ENCODE measurements at regions not wholly inside any gene's neighbourhood (a gene's known extent, or its start where the extent isn't known, plus 50 kb on each side); places are given as distances from the start of the nearest gene placed in this dataset.

DNA sequence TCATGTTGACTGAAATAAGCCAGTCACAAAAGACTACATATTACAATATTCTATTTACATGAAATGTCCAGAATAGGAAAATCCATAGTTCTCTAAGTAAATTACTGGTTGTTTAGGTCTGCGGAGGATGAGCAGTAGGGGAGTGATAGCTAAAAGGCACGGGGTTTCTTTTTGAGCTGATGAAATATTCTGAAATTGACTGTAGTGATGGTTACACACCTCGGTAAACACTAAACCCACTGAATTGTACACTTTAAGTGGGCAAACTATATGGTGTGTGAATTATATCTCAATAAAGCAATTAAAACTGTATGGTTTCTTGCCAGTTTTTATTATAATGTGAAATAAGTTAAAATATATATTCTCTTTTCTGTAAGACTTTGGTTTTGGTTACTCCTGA, 77.7 kb upstream of the TMED7 start:
- TF ChIP-seq, protein P1, sequence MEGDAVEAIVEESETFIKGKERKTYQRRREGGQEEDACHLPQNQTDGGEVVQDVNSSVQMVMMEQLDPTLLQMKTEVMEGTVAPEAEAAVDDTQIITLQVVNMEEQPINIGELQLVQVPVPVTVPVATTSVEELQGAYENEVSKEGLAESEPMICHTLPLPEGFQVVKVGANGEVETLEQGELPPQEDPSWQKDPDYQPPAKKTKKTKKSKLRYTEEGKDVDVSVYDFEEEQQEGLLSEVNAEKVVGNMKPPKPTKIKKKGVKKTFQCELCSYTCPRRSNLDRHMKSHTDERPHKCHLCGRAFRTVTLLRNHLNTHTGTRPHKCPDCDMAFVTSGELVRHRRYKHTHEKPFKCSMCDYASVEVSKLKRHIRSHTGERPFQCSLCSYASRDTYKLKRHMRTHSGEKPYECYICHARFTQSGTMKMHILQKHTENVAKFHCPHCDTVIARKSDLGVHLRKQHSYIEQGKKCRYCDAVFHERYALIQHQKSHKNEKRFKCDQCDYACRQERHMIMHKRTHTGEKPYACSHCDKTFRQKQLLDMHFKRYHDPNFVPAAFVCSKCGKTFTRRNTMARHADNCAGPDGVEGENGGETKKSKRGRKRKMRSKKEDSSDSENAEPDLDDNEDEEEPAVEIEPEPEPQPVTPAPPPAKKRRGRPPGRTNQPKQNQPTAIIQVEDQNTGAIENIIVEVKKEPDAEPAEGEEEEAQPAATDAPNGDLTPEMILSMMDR (IDR thresholded peaks at IDR 0.05; ENCODE audit: insufficient read depth, low read length) = no peak
- TF ChIP-seq POLR2AphosphoS5 (IDR thresholded peaks at IDR 0.05; ENCODE audit: low read depth) (no peak), GABPA (IDR thresholded peaks at IDR 0.05; ENCODE audit: low read depth) (no peak), SPI1 (IDR thresholded peaks at IDR 0.05; ENCODE audit: borderline replicate concordance, low read depth) (no peak)
- TF ChIP-seq, protein P2, sequence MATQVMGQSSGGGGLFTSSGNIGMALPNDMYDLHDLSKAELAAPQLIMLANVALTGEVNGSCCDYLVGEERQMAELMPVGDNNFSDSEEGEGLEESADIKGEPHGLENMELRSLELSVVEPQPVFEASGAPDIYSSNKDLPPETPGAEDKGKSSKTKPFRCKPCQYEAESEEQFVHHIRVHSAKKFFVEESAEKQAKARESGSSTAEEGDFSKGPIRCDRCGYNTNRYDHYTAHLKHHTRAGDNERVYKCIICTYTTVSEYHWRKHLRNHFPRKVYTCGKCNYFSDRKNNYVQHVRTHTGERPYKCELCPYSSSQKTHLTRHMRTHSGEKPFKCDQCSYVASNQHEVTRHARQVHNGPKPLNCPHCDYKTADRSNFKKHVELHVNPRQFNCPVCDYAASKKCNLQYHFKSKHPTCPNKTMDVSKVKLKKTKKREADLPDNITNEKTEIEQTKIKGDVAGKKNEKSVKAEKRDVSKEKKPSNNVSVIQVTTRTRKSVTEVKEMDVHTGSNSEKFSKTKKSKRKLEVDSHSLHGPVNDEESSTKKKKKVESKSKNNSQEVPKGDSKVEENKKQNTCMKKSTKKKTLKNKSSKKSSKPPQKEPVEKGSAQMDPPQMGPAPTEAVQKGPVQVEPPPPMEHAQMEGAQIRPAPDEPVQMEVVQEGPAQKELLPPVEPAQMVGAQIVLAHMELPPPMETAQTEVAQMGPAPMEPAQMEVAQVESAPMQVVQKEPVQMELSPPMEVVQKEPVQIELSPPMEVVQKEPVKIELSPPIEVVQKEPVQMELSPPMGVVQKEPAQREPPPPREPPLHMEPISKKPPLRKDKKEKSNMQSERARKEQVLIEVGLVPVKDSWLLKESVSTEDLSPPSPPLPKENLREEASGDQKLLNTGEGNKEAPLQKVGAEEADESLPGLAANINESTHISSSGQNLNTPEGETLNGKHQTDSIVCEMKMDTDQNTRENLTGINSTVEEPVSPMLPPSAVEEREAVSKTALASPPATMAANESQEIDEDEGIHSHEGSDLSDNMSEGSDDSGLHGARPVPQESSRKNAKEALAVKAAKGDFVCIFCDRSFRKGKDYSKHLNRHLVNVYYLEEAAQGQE (IDR thresholded peaks at IDR 0.05; ENCODE audit: insufficient replicate concordance, low read depth) = no peak

Measured in HL-60 (cell line).